HEK293 (cell line): ENCODE measurements at regions not wholly inside any gene's neighbourhood (a gene's known extent, or its start where the extent isn't known, plus 50 kb on each side); places are given as distances from the start of the nearest gene placed in this dataset.

Source experiments
- KLF16 ChIP-seq: fragments of 450-650 bp; formaldehyde crosslinking; IDR thresholded peaks from 2 replicates; pipeline ENCODE4 v1.5.1; 2017; ENCODE audit warnings: missing biosample characterization, missing genetic modification characterization
- ZFP41 ChIP-seq: fragments of 450-650 bp; formaldehyde crosslinking; IDR thresholded peaks from 2 replicates; pipeline ENCODE4 v1.5.1; 2016; ENCODE audit warnings: missing biosample characterization, missing genetic modification characterization, borderline replicate concordance
- ZNF211 ChIP-seq: fragments of 450-650 bp; formaldehyde crosslinking; IDR thresholded peaks from 2 replicates; pipeline ENCODE4 v1.5.1; 2016; ENCODE audit warnings: low read depth, missing biosample characterization, missing genetic modification characterization
- ZNF335 ChIP-seq: fragments of 450-650 bp; formaldehyde crosslinking; conservative IDR thresholded peaks from 2 replicates; pipeline ENCODE4 v1.5.1; 2016; ENCODE audit warnings: missing biosample characterization, missing genetic modification characterization
- TF ChIP-seq, protein P1 (sequence below): fragments of 450-650 bp; formaldehyde crosslinking; IDR thresholded peaks from 2 replicates; pipeline ENCODE4 v1.5.1; 2016; ENCODE audit warnings: missing biosample characterization, missing genetic modification characterization
- TF ChIP-seq, protein P2 (sequence below): fragments of 450-650 bp; formaldehyde crosslinking; IDR thresholded peaks from 2 replicates; pipeline ENCODE4 v1.5.1; 2016; ENCODE audit warnings: missing biosample characterization, missing genetic modification characterization
- TF ChIP-seq, protein P3 (sequence below): fragments of 450-650 bp; formaldehyde crosslinking; IDR thresholded peaks from 2 replicates; pipeline ENCODE4 v1.5.1; 2016; ENCODE audit warnings: missing biosample characterization, missing genetic modification characterization

DNA sequence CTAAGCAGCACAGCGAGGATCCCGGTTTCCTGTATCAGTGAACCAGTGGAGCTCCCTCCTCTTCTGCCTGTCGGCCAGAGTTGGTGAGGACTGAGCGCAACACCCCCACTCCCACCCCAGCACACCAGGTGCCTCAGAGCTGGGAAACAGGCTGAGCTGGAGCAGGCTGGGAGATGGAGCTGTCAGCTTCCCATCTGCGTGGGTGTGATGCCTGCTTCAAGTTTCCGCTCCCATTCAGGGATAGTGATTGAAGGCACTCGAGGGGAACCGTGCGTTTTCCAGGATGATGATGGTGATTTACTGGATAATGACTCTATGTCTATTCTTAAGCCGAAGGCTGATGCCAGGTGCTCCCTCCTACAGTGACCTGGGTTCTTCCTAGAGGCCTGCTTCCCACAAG lies 144.5 kb downstream of the TMEM132E start:
- TF ChIP-seq, protein P1, sequence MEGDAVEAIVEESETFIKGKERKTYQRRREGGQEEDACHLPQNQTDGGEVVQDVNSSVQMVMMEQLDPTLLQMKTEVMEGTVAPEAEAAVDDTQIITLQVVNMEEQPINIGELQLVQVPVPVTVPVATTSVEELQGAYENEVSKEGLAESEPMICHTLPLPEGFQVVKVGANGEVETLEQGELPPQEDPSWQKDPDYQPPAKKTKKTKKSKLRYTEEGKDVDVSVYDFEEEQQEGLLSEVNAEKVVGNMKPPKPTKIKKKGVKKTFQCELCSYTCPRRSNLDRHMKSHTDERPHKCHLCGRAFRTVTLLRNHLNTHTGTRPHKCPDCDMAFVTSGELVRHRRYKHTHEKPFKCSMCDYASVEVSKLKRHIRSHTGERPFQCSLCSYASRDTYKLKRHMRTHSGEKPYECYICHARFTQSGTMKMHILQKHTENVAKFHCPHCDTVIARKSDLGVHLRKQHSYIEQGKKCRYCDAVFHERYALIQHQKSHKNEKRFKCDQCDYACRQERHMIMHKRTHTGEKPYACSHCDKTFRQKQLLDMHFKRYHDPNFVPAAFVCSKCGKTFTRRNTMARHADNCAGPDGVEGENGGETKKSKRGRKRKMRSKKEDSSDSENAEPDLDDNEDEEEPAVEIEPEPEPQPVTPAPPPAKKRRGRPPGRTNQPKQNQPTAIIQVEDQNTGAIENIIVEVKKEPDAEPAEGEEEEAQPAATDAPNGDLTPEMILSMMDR (tag by site-specific recombination) = no peak
- no peak for TF ChIP-seq ZFP41
- no peak for TF ChIP-seq KLF16 (tag by site-specific recombination)
- TF ChIP-seq, protein P2, sequence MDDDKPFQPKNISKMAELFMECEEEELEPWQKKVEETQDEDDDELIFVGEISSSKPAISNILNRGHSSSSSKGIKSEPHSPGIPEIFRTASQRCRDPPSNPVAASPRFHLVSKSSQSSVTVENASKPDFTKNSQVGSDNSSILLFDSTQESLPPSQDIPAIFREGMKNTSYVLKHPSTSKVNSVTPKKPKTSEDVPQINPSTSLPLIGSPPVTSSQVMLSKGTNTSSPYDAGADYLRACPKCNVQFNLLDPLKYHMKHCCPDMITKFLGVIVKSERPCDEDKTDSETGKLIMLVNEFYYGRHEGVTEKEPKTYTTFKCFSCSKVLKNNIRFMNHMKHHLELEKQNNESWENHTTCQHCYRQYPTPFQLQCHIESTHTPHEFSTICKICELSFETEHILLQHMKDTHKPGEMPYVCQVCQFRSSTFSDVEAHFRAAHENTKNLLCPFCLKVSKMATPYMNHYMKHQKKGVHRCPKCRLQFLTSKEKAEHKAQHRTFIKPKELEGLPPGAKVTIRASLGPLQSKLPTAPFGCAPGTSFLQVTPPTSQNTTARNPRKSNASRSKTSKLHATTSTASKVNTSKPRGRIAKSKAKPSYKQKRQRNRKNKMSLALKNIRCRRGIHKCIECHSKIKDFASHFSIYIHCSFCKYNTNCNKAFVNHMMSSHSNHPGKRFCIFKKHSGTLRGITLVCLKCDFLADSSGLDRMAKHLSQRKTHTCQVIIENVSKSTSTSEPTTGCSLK (tag by site-specific recombination) = no peak
- no peak for TF ChIP-seq ZNF211
- TF ChIP-seq, protein P3, sequence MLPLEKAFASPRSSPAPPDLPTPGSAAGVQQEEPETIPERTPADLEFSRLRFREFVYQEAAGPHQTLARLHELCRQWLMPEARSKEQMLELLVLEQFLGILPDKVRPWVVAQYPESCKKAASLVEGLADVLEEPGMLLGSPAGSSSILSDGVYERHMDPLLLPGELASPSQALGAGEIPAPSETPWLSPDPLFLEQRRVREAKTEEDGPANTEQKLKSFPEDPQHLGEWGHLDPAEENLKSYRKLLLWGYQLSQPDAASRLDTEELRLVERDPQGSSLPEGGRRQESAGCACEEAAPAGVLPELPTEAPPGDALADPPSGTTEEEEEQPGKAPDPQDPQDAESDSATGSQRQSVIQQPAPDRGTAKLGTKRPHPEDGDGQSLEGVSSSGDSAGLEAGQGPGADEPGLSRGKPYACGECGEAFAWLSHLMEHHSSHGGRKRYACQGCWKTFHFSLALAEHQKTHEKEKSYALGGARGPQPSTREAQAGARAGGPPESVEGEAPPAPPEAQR (tag by site-specific recombination) = no peak
- no peak for TF ChIP-seq ZNF335 (tag by site-specific recombination)
